ENCODE measurements at regions not wholly inside any gene's neighbourhood (a gene's known extent, or its start where the extent isn't known, plus 50 kb on each side); places are given as distances from the start of the nearest gene placed in this dataset.

DNA sequence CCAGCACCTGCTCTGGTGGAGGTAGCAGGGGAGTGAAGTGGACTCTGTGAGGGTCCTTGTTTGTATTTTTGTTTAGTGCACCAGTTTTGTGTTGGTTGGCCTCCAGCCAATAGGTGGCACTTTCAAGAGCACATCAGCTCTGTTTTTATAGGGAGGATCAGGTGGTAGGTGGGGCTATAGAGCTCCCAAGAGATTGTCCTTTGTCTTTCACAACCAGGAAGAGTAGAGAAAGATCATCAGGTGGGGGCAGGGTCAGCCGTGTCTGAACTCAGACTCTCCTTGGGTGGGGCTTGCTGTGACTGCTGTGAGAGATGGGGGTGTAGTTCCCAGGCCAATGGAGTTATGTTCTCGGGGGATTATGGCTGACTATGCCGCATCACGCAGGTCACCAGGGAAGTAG lies 159.8 kb downstream of the ZNF326 start:
- intact Hi-C loops (cut with micrococcal nuclease): no loop called here
- BruUV-seq (replicated peaks): no TSS peak
- ChIA-PET POLR2A (no interaction called here), CTCF (no interaction called here)
- no peaks in the 10 kb centered on the region for H3K27me3 Mint-ChIP-seq (ENCODE audit: insufficient read depth, unreplicated experiment)
- H3K27ac Mint-ChIP-seq (ENCODE audit: low read depth, unreplicated experiment): no peak overlapping the region
- TF ChIP-seq, protein P1, sequence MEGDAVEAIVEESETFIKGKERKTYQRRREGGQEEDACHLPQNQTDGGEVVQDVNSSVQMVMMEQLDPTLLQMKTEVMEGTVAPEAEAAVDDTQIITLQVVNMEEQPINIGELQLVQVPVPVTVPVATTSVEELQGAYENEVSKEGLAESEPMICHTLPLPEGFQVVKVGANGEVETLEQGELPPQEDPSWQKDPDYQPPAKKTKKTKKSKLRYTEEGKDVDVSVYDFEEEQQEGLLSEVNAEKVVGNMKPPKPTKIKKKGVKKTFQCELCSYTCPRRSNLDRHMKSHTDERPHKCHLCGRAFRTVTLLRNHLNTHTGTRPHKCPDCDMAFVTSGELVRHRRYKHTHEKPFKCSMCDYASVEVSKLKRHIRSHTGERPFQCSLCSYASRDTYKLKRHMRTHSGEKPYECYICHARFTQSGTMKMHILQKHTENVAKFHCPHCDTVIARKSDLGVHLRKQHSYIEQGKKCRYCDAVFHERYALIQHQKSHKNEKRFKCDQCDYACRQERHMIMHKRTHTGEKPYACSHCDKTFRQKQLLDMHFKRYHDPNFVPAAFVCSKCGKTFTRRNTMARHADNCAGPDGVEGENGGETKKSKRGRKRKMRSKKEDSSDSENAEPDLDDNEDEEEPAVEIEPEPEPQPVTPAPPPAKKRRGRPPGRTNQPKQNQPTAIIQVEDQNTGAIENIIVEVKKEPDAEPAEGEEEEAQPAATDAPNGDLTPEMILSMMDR (IDR thresholded peaks at IDR 0.05; ENCODE audit: unreplicated experiment): no peak
- no peaks in the 10 kb centered on the region for H3K4me1 Mint-ChIP-seq (ENCODE audit: insufficient read depth, unreplicated experiment)
- H3K36me3 Mint-ChIP-seq (ENCODE audit: insufficient read depth, unreplicated experiment): no peaks in the 10 kb centered on the region
- no peaks in the 10 kb centered on the region for H3K9me3 Mint-ChIP-seq (ENCODE audit: unreplicated experiment)
- no peak overlapping the region for H3K4me3 Mint-ChIP-seq (ENCODE audit: unreplicated experiment)
- no peak for DNase-seq (ENCODE audit: unreplicated experiment)

DNA sequence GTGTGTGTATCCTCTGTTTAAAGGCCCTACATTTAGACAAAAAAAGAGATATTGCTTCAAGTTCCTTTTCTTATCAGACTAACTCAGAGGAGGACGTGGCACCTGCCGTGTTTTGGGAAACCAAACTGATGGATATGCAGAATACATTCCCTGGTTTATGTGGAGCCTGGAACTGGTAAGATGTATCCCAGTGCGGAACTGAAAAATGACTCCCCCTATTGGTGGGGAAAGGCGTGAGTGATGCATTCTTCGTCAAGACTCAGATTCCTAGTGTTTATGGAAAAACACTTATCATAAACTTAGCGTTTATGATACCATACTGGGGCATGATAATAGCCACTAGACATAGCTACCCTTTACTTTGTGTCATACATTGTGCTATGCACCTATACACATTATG lies 154.2 kb downstream of the ZNF326 start:
- H3K36me3 Mint-ChIP-seq (ENCODE audit: insufficient read depth, unreplicated experiment): no peaks in the 10 kb centered on the region
- ChIA-PET CTCF (interaction anchor here (0.5 kb wide), 1 partner anchor 692 kb away, joined by 3 read pairs; no protein-coding TSS in a partner anchor), POLR2A (no interaction called here)
- no peaks in the 10 kb centered on the region for H3K27me3 Mint-ChIP-seq (ENCODE audit: insufficient read depth, unreplicated experiment)
- no peaks in the 10 kb centered on the region for H3K9me3 Mint-ChIP-seq (ENCODE audit: unreplicated experiment)
- TF ChIP-seq, protein P1 (IDR thresholded peaks at IDR 0.05; ENCODE audit: unreplicated experiment): no peak
- H3K27ac Mint-ChIP-seq (ENCODE audit: low read depth, unreplicated experiment): no peak overlapping the region
- no peaks in the 10 kb centered on the region for H3K4me1 Mint-ChIP-seq (ENCODE audit: insufficient read depth, unreplicated experiment)
- no peak overlapping the region for H3K4me3 Mint-ChIP-seq (ENCODE audit: unreplicated experiment)
- intact Hi-C loops (cut with micrococcal nuclease): no loop called here
- DNase-seq (ENCODE audit: unreplicated experiment): no peak
- BruUV-seq (replicated peaks): no TSS peak

DNA sequence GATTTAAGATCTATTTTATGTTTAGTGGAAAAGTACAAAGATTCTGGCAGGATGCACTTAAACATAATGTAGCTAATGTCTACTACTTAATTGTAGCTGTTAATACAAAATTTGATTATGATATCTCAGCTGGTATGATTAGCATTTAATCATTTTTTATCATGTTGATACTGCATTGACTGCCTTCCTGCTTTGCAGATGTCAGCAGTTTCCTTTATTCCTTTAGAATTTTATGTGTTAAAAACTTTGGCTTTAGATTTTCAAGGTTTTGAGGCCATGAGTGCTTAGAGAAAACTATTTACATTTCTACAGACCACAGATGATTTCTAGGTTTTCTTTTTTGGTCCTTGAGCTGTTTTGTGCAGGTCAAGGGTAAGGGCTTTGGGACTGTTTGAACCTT lies 152.2 kb downstream of the ZNF326 start:
- no peak for DNase-seq (ENCODE audit: unreplicated experiment)
- intact Hi-C loops (cut with micrococcal nuclease): no loop called here
- no TSS peak for BruUV-seq (replicated peaks)
- H3K36me3 Mint-ChIP-seq (ENCODE audit: insufficient read depth, unreplicated experiment): no peaks in the 10 kb centered on the region
- H3K27me3 Mint-ChIP-seq (ENCODE audit: insufficient read depth, unreplicated experiment): no peaks in the 10 kb centered on the region
- TF ChIP-seq, protein P1 (IDR thresholded peaks at IDR 0.05; ENCODE audit: unreplicated experiment): no peak
- ChIA-PET POLR2A (no interaction called here), CTCF (interaction anchor here (0.6 to 0.9 kb wide), 2 partner anchors 29 to 64 kb away, joined by 3 read pairs; no protein-coding TSS in a partner anchor)
- H3K4me3 Mint-ChIP-seq (ENCODE audit: unreplicated experiment): no peak overlapping the region
- no peaks in the 10 kb centered on the region for H3K4me1 Mint-ChIP-seq (ENCODE audit: insufficient read depth, unreplicated experiment)
- no peak overlapping the region for H3K27ac Mint-ChIP-seq (ENCODE audit: low read depth, unreplicated experiment)
- H3K9me3 Mint-ChIP-seq (ENCODE audit: unreplicated experiment): no peaks in the 10 kb centered on the region

DNA sequence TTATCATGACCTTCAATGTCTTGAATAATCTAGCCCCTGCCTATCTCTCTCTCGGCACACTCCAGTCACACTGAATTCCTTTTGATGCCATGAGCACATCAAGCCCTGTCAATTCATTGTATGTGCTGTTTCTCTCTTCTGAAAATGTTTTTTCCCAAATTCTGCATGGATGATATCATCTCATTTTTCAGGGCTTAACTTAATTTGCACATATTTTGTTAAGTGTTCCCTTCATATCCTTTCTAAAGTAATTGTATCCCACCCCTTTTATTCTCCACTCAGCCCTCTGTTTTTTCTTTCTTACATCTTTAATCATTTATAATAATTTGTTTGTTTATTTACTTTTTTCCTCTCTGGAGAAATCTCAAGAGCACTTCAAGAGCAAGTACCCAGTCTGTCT lies 149.9 kb downstream of the ZNF326 start:
- POLR2A ChIA-PET: no interaction called here
- H3K4me1 Mint-ChIP-seq (ENCODE audit: insufficient read depth, unreplicated experiment): no peaks in the 10 kb centered on the region
- intact Hi-C loops (cut with micrococcal nuclease): no loop called here

More for the DNA sequence above, 149.9 kb downstream of the ZNF326 start:
- no peak for DNase-seq (ENCODE audit: unreplicated experiment)
- H3K9me3 Mint-ChIP-seq (ENCODE audit: unreplicated experiment): peaks cover 11% of the 10 kb centered on the region
- no TSS peak for BruUV-seq (replicated peaks)
- CTCF ChIA-PET: interaction anchor here (0.6 to 2.4 kb wide), 2 partner anchors 11 to 55 kb away, joined by 3 to 10 read pairs; no protein-coding TSS in a partner anchor
- H3K36me3 Mint-ChIP-seq (ENCODE audit: insufficient read depth, unreplicated experiment): no peaks in the 10 kb centered on the region
- no peaks in the 10 kb centered on the region for H3K27me3 Mint-ChIP-seq (ENCODE audit: insufficient read depth, unreplicated experiment)
- H3K4me3 Mint-ChIP-seq (ENCODE audit: unreplicated experiment): no peak overlapping the region
- no peak overlapping the region for H3K27ac Mint-ChIP-seq (ENCODE audit: low read depth, unreplicated experiment)
- TF ChIP-seq, protein P1 (IDR thresholded peaks at IDR 0.05; ENCODE audit: unreplicated experiment): no peak

Data from MCF 10A (cell line).